HG02642 (cell line): ENCODE measurements at regions not wholly inside any gene's neighbourhood (a gene's known extent, or its start where the extent isn't known, plus 50 kb on each side); places are given as distances from the start of the nearest gene placed in this dataset.

Source experiments
- ATAC-seq: cut with Tn5 transposase; IDR thresholded peaks from one replicate; pipeline ENCODE4 v1.9.1; 2021; ENCODE audit warnings: mild to moderate bottlenecking; ENCODE audit not compliant: unreplicated experiment, poor library complexity

- ATAC-seq: no peak
Measured at GRCh38 chr15:93610944-93611343, 521.9 kb upstream of the RGMA start.

DNA sequence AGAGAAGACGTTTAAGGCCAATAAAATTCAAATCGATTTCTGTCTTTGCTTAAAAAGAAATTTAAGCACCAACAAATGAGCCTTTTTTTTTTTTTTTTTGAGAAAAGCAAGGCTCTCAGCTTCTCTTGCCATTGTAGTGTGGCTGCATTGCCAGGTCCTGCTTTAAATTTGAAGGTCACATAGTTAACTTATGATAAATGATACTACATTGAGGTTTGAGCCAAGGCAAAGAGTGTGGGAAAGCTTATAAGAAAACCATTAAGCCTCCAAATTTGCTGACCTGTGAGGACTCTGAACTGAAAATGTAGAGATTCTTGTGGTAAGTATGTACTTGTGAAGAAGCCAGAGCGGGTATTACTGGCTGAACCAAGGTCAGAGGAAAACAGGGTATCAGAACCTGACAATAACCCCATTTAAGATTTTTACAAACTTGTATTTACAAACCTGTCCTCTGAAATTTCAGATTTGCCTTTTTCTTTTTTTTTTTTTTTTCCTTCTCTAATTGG lies 519.7 kb upstream of the RGMA start:
- no peak for ATAC-seq

- no peak for ATAC-seq
Measured at GRCh38 chr15:93603550-93603949, 514.5 kb upstream of the RGMA start.

- no peak for ATAC-seq
Measured at GRCh38 chr15:93587059-93587521, 498.1 kb upstream of the RGMA start.

DNA sequence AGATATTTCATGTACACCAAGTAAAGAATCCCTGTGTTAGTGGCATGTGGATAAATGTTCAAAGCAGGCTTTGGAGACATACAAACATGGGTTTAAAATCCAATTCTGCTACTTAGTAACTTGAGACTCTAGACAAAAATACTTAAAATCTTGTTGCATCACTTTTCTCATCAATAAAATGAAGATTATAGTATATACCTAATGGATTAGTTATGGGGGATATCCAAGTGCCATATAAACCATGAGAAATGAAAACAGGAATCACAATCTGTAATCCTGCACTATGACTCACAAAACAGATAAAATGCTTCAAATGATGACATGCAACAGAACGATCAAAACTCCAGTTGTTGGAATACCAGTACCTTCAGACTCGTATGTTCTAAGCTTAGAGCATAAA lies 496.0 kb upstream of the RGMA start:
- ATAC-seq: no peak

- ATAC-seq: no peak
Measured at GRCh38 chr15:93583968-93584367, 495.0 kb upstream of the RGMA start.

DNA sequence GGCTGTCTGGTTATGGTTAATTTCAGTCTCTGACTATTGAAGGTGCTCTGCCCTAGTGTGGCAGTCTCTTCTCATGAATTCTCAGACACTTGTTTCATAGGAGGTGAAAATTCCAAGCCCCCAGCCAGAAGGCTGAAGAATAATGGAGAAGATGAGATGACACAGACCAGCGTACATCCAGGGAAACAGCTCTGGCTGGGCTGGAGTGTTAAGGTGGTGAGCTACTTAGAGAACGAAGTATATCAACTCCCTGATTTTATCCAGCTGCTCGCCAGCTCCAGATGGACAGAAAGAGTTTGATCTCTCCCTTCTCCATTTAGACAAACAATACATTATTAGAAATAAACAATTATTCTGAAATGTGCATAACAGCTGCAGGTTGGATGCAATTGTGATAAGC lies 494.5 kb upstream of the RGMA start:
- no peak for ATAC-seq

DNA sequence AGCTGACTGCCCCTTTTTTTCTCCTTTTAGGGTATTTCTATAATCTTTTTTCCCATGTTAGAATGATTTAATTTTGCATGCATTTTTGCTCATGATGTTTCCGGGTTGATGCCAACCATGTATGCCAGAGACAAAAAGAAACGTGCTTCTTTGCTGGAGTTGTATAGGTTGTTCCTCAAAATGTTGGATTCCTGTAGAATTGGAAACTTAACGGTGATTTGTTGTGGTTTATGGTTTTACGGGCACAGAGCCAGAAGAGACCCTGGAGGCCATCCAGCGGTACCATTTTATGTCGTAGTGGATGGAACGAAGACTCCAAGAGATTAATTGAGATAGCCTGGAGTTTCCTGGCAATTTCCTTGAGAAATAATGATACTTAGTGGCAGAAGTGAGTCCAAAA lies 481.5 kb upstream of the RGMA start:
- ATAC-seq: no peak

- no peak for ATAC-seq
Measured at GRCh38 chr15:93566762-93567161, 477.8 kb upstream of the RGMA start.

GRCh38 chr15:93565201-93565600 lies 476.2 kb upstream of the RGMA start:
- ATAC-seq: no peak

DNA sequence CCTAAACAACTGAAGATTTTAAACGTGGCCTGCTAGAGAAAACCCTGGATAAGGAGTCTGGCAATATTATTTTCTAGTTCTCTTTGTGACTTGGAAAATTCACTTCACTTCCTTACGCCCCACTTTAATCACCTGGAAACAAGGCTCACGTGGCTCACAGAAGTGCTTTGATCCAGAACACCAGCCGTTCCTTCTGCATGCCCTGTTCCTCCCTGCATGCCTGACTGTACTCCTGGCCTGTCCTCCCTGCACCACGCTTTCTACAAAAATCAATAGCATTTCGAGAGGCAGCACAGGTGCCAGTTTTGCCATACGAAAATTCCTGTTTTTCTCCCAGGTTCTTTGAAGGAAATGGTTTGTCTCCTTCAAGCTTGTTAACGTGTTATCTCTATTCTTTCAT lies 474.2 kb upstream of the RGMA start:
- no peak for ATAC-seq

DNA sequence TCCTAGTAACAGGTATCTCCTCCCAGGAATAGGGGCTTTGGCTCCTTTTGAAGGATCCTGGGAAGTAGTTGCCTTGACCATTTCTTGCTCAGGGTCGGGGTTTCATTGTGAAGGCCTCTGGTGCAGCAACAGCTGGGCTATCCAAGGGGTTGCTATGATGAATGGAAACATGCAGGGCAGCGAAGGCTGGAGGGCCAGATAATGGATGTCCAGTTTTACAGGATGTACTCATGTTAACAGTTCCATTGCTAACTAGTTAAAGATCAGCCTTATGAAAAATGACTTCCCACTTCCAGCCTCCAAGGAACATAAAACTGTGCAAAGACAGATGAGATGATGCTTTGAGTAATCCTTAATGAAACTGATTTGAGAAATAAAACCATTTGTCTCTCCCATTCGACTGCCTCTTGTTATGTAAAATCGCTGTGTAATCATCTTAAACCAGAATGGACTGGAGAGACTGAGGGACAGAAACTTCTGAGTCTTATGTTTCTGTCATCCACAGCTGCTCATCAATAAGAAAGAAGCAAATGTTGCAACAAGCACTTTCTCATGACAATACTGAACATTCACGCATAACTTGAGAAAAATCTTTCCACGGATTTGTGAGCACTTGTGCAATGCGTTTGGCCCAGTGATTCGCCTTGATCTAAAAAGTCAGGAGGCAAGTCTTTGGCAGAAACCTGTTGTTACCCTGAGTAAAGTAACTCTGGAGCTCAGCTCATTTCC lies 473.5 kb upstream of the RGMA start:
- no peak for ATAC-seq

- no peak for ATAC-seq
Measured at GRCh38 chr15:93557696-93558095, 468.7 kb upstream of the RGMA start.

- ATAC-seq: no peak
Measured at GRCh38 chr15:93553167-93553935, 464.3 kb upstream of the RGMA start.

DNA sequence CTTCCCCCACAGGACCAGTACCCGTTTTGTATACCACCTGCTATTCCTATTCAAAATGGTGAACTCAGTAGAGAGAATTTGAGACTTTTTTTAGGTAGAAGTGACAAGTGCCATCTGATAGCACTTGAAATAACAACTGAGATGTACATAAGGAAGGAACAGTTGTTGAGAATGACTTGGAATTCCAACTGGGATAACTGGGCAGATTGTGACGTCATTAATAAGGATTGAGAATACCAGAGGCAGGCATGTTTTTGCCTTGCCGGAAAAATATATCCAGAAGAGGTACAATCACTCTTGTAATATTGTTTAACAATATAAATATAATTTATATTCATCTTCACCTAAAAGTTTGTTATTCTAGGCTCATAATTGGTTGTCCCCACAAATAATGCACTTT lies 454.1 kb upstream of the RGMA start:
- ATAC-seq: no peak

GRCh38 chr15:93527374-93528050 lies 438.5 kb upstream of the RGMA start:
- no peak for ATAC-seq

- no peak for ATAC-seq
Measured at GRCh38 chr15:93524432-93524831, 435.4 kb upstream of the RGMA start.

DNA sequence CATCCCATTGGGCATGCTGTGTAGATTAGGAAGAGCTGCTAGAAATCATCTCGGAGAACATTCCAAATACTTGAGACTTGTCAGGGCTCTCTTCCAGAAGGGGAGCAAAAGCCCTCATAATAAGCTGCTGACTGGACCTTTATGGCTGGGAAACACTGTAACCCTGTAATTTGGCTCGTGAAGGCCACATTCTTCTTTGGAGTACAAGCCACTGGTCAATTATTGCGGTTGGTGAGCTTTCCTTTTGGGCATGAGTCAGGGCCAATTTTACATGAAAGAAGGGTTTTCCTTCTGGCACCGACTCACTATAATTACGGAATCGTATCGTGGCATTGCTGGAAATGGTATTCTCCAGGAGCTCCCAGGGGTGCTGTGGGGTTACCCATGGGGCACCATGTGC lies 434.5 kb upstream of the RGMA start:
- no peak for ATAC-seq

GRCh38 chr15:93520206-93520605 lies 431.2 kb upstream of the RGMA start:
- no peak for ATAC-seq

- no peak for ATAC-seq
Measured at GRCh38 chr15:93519599-93519998, 430.6 kb upstream of the RGMA start.

DNA sequence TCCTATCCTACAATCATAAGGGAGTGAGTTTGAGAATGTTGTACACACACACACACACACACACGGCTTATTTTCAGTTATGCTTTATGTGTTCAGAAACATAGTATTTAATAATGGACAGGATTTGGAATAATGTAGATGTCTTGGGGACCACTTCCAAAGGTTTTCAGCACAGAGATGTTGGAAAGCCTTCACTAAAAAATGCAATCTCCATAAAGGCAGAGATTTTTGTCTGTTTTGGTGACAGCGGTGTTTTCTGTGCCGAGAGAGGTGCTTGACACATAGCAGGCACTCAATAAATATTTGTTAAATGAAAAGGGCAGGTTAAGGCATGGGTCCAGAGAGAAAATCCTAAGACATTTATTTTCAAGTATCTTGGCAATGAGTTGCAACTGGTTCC lies 428.2 kb upstream of the RGMA start:
- no peak for ATAC-seq
